HG03064 (cell line): ENCODE measurements at regions not wholly inside any gene's neighbourhood (a gene's known extent, or its start where the extent isn't known, plus 50 kb on each side); places are given as distances from the start of the nearest gene placed in this dataset.
"Not testable (repeated sequence)": the region's sequence is repeated elsewhere in the genome, so short reads cannot be mapped to it uniquely, and the experiment has no call there.

ENCODE experiments used
- ATAC-seq: cut with Tn5 transposase; IDR thresholded peaks from one replicate; pipeline ENCODE4 v1.9.1; 2021; ENCODE audit warnings: low read depth; ENCODE audit not compliant: unreplicated experiment

GRCh38 chr18:8984131-8984721, 118.3 kb upstream of the NDUFV2 start:
- no peak for ATAC-seq

- no peak for ATAC-seq
Measured at GRCh38 chr18:8987241-8987640, 115.3 kb upstream of the NDUFV2 start.

- peak; percentile 69 for ATAC-seq
Measured at GRCh38 chr18:8988260-8988871, 114.1 kb upstream of the NDUFV2 start.

- no peak for ATAC-seq
Measured at GRCh38 chr18:8989017-8989416, 113.5 kb upstream of the NDUFV2 start.

GRCh38 chr18:8989855-8990254, 112.6 kb upstream of the NDUFV2 start:
- no peak for ATAC-seq

GRCh38 chr18:8990276-8991031, 112.0 kb upstream of the NDUFV2 start:
- ATAC-seq: no peak

GRCh38 chr18:8991155-8991554, 111.3 kb upstream of the NDUFV2 start:
- ATAC-seq: no peak

- not testable (repeated sequence) for ATAC-seq
Measured at GRCh38 chr18:8992500-8992899, 110.0 kb upstream of the NDUFV2 start.

- no peak for ATAC-seq
Measured at GRCh38 chr18:8994603-8995002, 107.9 kb upstream of the NDUFV2 start.

GRCh38 chr18:8995096-8995495, 107.4 kb upstream of the NDUFV2 start:
- no peak for ATAC-seq

- no peak for ATAC-seq
Measured at GRCh38 chr18:8996771-8997432, 105.6 kb upstream of the NDUFV2 start.

- no peak for ATAC-seq
Measured at GRCh38 chr18:8997634-8998033, 104.9 kb upstream of the NDUFV2 start.

- no peak for ATAC-seq
Measured at GRCh38 chr18:8998481-8999217, 103.8 kb upstream of the NDUFV2 start.

- no peak for ATAC-seq
Measured at GRCh38 chr18:8999872-9000271, 102.6 kb upstream of the NDUFV2 start.

- ATAC-seq: no peak
Measured at GRCh38 chr18:9000733-9001132, 101.8 kb upstream of the NDUFV2 start.

- ATAC-seq: no peak
Measured at GRCh38 chr18:9001209-9001608, 101.3 kb upstream of the NDUFV2 start.

GRCh38 chr18:9003406-9004100, 98.9 kb upstream of the NDUFV2 start:
- ATAC-seq: no peak

GRCh38 chr18:9004308-9004707, 98.2 kb upstream of the NDUFV2 start:
- not testable (repeated sequence) for ATAC-seq

GRCh38 chr18:9007700-9008099, 94.8 kb upstream of the NDUFV2 start:
- ATAC-seq: not testable (repeated sequence)

GRCh38 chr18:9008200-9008708, 94.2 kb upstream of the NDUFV2 start:
- ATAC-seq: no peak
